Epidermal melanocyte (primary cell): ENCODE measurements at regions not wholly inside any gene's neighbourhood (a gene's known extent, or its start where the extent isn't known, plus 50 kb on each side); places are given as distances from the start of the nearest gene placed in this dataset.

ENCODE experiments used
- DNase-seq: peaks from one replicate; pipeline ENCODE4 v3.0.0; 2011; ENCODE audit warnings: low spot score; ENCODE audit not compliant: insufficient read length

DNA sequence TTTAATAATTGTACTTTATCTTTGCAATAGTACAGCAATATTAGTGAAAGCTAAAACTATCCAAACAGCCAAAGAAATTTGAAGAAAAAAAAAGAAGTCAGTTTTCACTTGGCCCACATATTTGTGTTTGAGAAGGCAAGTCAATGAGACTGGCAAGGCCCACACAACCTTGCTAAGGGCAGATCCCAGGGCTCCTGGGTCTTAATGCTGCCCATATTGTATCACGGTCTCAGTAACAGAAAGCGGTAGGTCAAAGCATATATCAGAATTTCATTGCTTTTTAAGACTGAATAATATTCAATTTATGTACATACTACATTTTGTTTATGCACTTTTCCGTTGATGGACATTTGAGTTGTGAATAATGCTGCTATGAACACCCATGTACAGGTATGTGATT is 262.0 kb upstream of the TOPAZ1 start:
- no peak for DNase-seq

DNA sequence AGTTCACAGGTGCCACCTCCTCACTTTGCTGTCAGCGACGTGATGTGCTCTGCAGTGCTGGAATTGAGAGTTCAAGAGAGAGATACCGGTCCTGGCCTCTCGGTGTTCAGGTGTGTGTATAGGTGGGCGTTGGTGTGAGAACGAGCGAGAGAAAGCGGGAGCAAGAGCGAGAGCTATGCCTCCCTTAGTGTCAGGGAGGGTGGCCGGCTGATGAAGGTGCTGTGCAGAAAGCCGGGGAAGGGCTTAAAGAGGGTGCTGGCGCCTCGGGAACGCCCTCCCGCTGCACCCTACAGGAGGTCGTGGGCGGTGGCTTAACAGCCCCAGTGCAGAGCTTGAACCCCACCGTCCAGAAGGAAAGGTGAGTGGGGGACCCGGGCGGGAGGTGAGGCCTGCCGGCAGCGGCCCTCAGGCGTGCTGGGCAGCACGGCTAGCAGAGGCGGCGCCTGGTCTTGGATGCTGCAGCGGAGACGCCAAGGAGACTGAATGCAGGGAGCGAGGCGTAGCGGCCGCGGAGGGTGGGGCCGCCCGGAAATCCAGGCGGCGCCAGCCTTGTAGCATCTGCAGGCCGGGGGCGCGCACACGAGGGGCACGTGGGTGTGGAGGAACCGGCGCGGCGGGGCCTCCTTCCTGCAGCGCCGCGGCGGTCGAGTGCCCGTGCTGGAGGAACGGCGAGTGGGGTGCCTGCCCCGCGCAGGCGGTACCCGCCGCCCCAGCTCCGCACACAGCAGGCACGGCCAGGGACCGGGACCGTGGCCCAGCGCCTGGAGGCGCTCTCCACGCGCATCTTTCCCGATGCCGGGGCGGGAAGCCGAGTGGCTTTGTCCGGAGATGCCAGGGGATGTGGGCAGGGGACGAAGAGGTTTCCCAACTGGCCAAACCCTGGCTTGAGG is 246.8 kb upstream of the TOPAZ1 start:
- no peak for DNase-seq

DNA sequence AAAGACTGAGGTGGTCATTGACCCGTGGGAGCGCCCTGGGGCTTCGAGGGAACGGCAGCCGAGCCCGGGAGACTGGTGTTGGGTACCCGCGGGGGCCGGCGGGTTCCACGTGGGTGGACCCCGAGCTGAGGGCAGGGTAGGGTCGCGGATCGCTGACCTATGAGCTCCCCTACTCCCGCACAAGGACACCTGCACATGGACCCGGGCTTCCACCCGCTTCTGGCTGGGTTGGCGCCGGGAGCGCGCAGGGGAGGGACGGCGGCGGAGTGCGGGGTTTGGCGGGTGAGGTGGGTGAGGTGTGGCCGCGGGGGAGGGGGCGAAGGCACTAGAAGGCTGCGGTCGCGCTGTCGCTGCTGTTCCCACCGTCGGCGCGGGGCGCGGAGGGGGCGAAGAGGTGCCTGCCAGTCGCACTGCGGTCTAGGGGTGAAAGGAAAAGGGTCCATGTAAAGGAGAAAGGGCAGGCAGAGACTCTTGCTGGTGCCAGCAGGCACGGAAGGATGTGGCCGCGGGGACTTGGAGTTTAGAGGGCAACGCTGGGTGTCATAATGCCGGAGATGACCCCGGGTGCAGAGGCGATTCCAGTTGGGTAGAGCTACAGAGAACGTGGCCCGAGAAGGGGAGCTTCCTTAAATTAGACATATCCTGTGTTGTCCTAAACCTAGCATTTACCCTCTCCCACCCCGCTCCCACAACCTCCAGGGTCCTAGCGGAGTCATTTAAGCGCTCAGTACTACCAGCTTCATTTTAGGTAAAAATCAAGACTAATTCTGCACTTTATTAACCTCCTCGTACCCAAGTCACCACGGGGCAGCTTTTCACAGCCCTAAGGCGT is 245.9 kb upstream of the TOPAZ1 start:
- DNase-seq = no peak

DNA sequence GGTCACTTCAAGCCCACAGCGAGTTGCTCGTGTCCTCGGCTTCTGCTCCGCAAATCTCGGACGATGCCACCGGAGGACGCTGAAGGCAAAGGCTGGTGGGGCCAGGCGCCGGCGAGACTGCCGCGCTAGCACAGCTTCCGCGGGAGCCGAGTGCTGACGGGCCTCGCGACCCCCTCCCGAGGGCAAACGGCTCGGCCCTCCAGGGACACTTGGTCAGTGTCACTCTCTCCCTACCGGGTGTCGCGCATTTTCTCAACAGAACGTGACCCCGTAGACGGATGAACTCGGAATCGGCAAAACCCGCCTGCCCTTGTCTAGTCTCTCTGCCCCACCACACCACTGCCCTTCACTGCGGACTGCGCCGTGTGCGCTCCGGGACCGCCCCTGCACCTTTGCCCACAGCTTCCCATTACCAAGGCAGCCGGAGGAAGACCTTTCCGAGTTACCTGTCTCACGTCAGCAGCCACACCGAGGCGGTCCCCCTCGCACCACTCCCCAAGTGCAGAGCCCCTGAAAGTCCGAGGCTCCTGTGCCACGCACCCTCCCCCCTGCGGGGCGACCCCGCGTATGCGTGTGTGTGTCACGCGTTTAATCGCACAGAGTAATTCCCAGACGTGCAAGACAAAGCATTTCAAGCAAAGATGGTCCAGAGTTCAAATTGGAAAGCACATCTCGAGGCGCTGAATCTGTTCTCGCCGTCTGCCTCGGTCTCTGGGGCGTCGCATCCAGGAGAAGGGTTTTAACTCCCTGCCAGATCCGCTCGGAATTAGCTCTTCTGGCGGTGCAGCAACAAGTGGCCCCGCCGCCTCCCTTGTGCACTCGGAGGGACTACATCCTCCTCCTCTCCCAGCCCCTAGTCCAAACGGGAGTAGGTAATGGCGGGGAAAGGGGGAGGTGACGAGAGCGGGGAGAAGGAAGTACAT is 245.0 kb upstream of the TOPAZ1 start:
- DNase-seq = no peak

DNA sequence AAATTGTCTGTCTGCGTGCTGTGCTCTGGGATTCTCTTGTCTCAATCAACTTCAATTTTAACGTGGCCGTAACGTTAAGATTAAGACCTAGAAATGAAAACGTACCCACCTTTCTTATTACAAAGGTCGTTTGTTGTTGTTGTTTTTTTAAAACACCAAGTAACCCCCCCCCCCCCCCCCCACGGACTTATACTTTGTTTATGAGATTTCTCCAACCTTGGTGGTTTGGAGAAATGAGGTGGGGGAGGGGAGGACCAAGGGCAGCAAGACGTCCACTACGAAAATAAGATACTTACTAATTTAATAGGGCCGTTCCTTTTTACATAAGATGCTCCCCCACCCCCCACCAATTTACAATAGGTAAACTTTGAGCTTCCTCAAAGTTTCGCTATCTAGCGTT is 244.4 kb upstream of the TOPAZ1 start:
- DNase-seq = no peak

DNA sequence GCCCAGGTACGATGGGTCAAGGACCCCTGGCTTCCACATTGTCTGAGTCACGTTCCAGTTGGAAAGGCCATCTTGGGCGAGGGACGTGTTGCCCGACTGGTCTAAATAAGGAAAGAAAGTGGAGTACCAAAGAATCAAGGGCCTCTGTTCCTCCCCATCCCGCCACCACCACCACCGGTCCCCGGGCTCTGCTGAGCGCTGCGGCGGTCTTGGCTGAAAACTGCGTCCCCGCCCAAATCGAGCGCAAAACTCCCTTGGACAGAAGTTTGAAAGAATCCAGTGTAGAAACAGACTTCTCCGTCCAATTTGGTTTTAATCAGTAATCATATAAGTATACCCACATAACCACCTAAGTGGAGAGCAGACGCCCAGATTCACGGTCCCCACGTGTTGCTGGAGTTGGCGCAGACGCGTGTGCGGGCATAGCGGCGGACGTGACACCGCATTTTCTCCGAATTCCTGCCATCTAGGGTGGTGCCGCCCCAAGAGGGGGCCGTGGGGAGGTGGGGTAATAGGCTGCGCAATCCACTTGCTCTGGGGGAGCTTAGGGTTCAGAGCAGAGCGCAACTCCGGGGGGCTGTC is 243.8 kb upstream of the TOPAZ1 start:
- no peak for DNase-seq

DNA sequence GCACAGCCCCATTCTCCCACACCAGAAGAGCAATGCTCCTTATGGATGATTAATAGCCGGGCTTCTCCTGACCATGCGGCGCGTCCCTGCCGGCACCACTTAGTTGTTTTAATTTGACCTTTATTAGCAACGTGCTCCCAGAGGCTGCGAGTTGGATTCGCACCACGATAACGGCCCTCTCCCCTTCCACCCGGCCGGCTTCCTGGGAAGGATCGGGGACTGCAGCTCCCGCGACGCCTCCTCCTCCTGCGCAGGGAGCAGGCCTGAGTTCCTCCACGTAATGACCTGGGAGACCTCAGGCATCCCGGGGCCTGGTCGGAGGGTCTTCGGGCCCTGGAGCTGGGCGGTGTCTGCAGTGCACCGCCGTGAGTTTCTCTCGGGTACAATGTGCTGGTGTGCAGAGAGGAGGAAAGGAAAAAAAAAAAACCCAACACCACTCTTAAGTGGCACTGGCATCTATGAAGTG is 243.3 kb upstream of the TOPAZ1 start:
- no peak for DNase-seq

DNA sequence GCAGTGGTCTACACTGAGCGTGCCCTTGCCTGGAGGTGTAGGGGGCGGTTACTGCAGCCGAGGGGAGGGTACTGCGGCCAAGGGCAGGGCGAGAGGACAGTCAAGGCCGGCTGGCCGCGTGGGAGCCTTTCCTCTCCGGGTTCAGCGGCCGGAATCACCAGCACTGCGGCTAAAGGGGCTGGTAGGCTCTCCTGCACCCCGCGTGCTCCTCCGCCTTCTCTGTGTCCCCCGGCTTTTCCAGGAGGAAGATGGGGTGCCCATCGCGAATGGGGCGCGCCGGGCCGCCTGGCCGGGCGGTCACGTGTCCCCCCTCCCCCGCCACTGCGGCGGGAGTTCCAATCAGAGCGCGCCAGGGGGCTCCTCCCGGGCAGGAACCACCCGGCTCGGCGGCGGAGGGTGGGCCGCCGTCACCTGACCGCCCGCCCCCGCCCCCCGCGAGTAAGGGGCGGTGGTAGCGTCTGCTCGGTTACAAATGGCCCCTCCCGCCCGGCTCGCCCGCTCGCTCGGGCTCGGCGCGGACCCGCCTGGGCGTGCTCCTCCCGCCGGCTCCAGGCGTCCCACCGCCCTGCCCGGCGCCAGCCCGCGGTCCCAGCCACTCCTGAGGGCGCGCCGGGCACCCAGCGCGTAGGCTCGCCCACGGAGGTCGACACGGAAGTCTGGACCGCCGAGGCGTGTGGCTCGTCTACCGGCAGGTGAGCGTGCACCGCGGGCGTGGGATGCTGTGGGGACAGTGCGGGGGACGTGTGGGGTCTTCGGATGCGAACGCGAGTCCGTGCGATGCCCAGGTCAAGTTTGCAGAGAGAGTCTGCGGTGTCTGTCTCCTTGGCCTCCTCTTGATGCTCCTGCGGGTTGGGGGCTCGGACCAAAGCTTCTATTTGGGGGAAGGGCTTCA is 242.6 kb upstream of the TOPAZ1 start:
- peak; percentile 76 for DNase-seq

DNA sequence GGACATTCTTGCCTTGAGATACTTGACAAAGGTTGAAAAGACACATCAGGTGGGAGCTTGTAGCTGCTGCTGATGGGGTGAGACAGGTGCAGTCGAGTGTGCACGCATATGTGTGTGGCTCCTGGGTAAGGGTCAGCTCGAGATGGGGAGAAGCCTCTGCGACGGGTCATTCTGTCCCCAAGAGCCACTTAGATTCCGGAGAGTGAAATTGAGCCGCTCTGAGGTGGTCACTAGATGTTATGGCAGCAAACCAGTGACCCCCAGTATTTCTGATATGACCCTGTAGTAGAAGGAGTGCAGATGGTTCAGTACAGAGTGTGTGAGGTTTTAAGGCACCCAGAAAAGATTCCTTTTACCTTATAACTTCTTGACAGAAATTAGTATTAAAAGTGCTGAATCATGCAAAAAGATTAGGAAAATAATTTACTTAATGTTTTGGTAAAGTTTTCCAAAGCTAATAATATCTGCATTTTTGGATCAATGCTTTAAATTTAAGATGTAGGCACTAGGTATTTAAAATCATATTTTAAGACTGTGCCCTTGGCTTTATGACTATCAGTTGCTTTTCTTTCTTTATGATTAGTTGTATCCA is 241.9 kb upstream of the TOPAZ1 start:
- DNase-seq = no peak

DNA sequence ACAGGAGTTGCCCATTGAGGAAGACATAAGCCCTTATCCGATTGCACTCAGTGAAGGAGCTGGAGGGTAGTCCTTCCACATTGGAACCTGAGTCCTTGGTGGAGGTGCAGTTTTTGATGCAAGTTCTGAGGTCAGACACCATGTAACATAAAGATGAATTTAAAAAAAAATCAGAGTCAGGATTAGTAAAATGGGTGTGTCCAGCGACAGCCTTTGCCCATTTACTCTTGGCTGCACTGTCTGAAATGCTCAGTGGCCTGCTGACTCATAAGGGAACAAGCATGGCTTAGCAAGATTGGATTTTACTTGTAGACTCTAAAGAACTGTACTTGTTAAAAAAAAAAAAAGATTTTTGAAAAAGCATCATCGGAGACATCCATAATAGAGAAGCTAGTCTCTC is 241.1 kb upstream of the TOPAZ1 start:
- no peak for DNase-seq

DNA sequence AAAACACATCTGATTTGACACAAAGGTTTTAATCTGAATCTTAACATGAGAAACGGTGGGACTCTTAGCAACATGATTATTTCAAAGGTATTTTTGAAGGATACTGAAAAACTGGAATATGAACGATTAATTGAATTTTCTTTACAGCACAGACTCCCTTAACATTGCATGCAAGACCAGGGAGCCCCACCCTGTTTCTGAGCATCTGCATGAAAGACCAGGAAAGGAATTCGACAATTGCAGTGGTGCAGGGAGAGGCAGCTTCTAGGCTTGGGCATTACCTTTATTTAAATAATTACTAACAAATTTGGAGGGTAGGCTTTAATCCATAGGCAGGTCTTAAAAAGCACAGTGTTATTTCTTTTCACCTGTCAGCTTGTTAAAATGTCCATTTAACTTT is 240.6 kb upstream of the TOPAZ1 start:
- no peak for DNase-seq

DNA sequence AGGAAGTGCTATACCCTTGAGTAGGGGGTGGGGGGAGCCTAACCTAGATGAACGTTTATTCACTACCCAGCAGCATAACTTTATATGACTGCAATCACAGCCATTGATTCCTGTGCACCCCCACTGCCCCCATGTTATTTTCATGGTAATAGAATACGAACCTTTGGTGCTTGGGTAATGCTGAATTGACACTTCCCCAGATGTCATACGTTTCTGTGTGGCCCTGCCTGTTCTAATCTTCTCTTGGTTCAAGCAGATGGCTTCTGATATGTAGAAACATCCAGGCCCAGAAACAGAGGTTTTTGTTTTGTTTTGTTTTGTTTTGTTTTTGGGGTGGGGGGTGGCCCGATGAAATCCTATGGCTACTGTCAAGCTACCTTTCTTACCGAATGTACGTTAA is 237.9 kb upstream of the TOPAZ1 start:
- DNase-seq = no peak

DNA sequence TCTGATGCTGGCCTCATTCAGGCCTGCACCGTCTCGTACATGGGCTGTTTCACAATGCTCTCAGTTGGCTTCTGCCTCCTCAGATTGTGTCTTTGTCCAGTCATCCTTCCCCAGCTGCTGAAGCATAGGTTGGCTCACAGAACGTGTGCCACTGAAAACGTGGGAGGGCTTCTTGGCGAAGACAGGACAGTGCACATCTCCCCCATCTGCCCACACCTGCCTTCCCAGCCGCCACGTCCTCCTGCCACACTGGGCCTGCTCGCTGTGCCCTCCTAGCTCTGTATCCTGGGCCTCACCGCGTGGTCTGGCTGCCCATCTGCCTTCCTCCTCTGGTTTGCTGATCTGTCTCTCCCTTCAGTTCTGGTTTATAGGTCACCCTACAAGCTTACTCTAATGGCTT is 230.0 kb upstream of the TOPAZ1 start:
- no peak for DNase-seq

DNA sequence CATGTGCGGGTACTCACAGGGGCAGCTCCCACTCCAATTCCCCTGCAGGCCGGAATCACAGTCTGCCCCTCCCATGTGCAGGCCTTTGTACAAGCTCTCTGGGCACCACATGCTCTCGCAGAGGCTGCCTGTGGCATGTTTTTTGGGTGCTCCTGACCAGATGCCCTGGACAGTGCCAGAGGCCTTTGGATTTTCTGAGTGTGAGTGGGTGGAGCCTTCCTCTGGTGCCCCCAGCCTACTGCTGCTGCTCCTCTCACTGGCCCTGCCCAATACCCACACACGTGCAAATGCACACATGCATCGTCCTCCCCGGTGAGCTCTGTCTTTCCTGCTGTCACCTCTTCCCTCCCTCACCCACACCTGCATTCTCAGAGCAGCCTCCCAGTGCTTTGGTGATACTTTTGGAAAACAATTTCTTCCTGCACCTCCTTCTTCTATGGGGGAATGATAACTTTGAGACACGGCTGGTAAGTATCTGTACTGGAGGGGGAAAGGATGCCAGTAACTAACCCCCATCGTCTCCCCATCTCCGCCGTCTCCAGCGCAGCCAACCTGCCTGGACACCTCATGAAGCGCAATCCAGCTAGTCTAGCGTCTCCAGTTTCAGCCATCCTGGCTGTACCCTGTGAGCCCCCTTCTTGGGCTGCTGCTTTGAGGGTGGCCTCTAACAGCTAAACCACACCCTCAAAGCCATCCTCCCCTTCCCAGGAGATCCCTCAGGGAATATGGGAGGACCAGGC is 229.4 kb upstream of the TOPAZ1 start:
- DNase-seq = no peak

DNA sequence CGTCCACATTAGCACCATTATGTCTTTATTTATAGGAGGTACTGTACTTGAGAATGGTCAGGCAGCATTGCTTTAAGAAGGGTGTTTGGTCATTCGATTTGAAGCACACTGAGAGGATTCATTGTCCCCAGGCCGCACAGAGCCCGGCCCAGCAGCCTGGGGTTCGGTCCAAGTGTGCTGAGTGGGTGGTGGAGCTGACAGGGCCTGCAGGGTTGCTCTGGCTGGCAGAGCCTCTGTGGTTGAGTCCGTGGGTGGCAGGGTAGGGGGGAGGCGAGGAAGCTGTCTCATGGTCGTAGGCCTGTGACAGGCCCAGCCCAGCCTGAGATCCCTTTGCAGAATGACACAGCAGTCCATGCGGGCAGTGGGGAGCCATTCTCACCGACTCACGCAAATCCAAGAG is 227.7 kb upstream of the TOPAZ1 start:
- no peak for DNase-seq

DNA sequence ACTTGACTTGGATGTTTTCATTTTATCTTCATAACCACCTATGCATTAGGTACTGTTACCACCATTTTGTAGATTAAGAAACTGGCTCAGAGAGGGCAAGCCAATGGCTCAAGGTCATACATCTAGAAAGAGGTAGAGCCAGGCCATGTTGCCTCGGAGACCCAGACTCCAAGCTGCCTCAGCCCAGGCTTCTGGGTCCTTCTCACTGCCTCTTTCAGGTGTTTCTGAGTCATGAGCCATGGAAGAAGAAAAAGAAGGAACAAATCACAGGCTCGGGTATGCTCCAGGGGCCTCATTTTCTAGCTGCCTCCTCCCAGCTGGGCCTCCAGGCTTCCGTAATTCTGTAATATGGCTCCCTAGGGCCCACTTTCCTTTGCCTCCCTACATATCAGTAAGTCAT is 226.5 kb upstream of the TOPAZ1 start:
- DNase-seq = no peak

DNA sequence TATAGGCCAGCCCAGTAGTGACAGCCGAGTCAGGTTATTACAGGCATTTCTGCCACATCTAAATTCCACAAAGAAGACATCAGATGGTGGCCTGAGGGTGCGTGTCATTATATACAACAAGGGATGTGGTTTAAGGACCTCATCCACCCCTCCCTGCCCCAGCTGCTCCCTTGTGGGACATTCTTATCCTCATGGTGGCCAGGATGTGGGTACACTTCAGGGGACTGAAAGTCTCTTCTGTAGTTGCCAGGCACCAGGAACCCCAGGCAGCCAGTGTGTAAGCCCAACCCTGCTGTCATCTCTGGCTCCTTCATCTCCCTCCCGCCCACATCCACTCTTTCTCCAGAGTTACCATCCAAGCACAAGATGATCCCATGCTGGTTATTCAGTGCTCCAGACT is 224.9 kb upstream of the TOPAZ1 start:
- DNase-seq = no peak

DNA sequence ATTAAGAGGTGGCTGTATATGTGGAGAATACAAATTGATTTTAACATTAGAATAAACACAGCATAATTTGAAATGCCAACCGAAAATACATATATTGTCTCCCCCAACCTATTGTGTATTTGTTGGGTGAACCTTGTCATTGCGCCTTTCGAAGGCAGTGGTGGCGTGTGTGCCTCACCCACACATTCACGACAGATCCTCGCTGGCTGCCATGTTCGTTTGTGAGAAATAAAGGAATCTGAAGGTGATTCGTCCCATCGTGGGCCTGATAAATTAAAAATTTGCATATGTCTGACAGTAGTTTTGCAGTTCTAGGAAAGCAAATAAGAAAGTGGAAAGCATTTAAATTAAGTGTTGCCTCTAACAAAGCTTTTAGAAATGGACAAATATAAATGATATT is 222.8 kb upstream of the TOPAZ1 start:
- no peak for DNase-seq

DNA sequence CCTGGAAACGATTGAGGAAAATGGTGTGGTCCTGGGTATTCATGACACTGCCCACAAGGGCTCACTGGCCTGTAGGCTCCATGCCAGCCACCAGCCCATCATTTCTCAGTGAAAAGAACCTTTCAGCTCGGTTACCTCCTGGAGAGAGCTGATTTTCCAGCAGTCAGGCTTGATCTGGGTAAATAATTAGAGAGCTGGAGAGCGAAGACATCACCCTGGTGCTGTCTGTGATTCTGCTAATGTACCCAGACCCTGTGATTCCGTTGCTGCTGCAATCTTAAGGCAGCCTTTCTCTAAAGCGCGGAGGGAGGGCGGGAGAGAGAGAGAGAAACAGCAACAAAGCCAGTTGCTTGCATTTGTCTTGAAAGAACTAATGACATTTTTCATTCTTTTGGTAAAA is 221.9 kb upstream of the TOPAZ1 start:
- DNase-seq = no peak
